ENCODE measurements at regions not wholly inside any gene's neighbourhood (a gene's known extent, or its start where the extent isn't known, plus 50 kb on each side); places are given as distances from the start of the nearest gene placed in this dataset.
A peak's percentile ranks its signal among the peaks of the same experiment; 100 is the strongest.

DNA sequence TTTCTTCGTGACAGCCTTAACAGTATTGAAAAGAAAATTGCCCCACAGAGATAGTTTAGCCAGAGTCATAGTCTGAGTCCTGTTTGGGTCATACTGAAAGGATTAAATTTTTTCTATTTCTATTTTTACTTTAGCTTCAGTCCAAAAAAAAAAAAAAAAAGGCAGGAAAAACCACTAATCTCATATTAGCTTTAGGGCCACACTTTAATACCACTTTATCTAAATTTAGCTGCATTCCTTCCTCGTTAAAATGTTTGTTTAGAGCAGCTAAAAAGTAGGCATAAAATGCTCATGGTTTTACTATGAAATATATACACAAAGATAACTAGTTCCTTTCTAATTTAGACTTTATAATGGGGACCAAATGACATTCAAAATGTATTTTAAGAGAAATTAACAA lies 216.5 kb upstream of the TMEM196 start:
- H3K36me3 ChIP-seq = no peaks in the 10 kb centered on the region
- H3K27me3 ChIP-seq = no peaks in the 10 kb centered on the region
- no peak for DNase-seq
- no peaks in the 10 kb centered on the region for H3K4me1 ChIP-seq (ENCODE audit: insufficient read depth)
- TF ChIP-seq EP300 (IDR thresholded peaks at IDR 0.05) = no peak
- no peak for TF ChIP-seq CTCF (IDR thresholded peaks at IDR 0.05)
- no peak for TF ChIP-seq POLR2A (IDR thresholded peaks at IDR 0.05)
- intact Hi-C loops (cut with DNase I) = no loop called here
- no peaks in the 10 kb centered on the region for H3K9me3 ChIP-seq
- H3K4me3 ChIP-seq = no peak overlapping the region
- H3K27ac ChIP-seq = no peak overlapping the region
- WGBS, 3 donors = 33 to 42% (median 38%) methylated on average over 2 of the region's 2 CpGs

GRCh38 chr7:19988860-19989259 lies 215.4 kb upstream of the TMEM196 start:
- no peaks in the 10 kb centered on the region for H3K9me3 ChIP-seq

GRCh38 chr7:19984231-19984632 lies 210.8 kb upstream of the TMEM196 start:
- 92 to 97% (median 93%) methylated on average over 3 of the region's 3 CpGs for WGBS, 3 donors
- no peak overlapping the region for H3K27ac ChIP-seq
- H3K27me3 ChIP-seq = no peaks in the 10 kb centered on the region
- no peak for DNase-seq
- H3K9me3 ChIP-seq = no peaks in the 10 kb centered on the region
- intact Hi-C loops (cut with DNase I) = no loop called here
- no peak overlapping the region for H3K4me3 ChIP-seq
- no peaks in the 10 kb centered on the region for H3K4me1 ChIP-seq (ENCODE audit: insufficient read depth)
- H3K36me3 ChIP-seq = no peaks in the 10 kb centered on the region
- TF ChIP-seq CTCF (IDR thresholded peaks at IDR 0.05) (no peak), POLR2A (IDR thresholded peaks at IDR 0.05) (no peak)

More at GRCh38 chr7:19988860-19989259, 215.4 kb upstream of the TMEM196 start:
- H3K36me3 ChIP-seq = no peaks in the 10 kb centered on the region
- TF ChIP-seq CTCF (IDR thresholded peaks at IDR 0.05) (no peak), POLR2A (IDR thresholded peaks at IDR 0.05) (no peak), EP300 (IDR thresholded peaks at IDR 0.05) (no peak)
- H3K4me3 ChIP-seq = no peak overlapping the region
- no peak for DNase-seq
- intact Hi-C loops (cut with DNase I) = no loop called here
- H3K27ac ChIP-seq = no peak overlapping the region
- H3K4me1 ChIP-seq (ENCODE audit: insufficient read depth) = no peaks in the 10 kb centered on the region
- 84 to 94% (median 90%) methylated on average over 2 of the region's 2 CpGs for WGBS, 3 donors
- H3K27me3 ChIP-seq = no peaks in the 10 kb centered on the region

- Histone ChIP-seq H3K27me3 (no peaks in the 10 kb centered on the region), H3K27ac (no peak overlapping the region), H3K4me1 (ENCODE audit: insufficient read depth) (no peaks in the 10 kb centered on the region), H3K4me3 (no peak overlapping the region), H3K36me3 (no peaks in the 10 kb centered on the region), H3K9me3 (no peaks in the 10 kb centered on the region)
- 57 to 67% (median 60%) methylated on average over 6 of the region's 6 CpGs for WGBS, 3 donors
- TF ChIP-seq CTCF (IDR thresholded peaks at IDR 0.05) = peak in 1 of 3 donors; percentile 22
- TF ChIP-seq POLR2A (IDR thresholded peaks at IDR 0.05) = no peak
- no peak for TF ChIP-seq EP300 (IDR thresholded peaks at IDR 0.05)
- intact Hi-C loops (cut with DNase I) = no loop called here
- DNase-seq = peak; percentile 18 to 62 (median 23)
Observed at GRCh38 chr7:19982841-19983835, 209.7 kb upstream of the TMEM196 start.

Measured in ovary (tissue), 7 donors.